ENCODE measurements at regions not wholly inside any gene's neighbourhood (a gene's known extent, or its start where the extent isn't known, plus 50 kb on each side); places are given as distances from the start of the nearest gene placed in this dataset.

DNA sequence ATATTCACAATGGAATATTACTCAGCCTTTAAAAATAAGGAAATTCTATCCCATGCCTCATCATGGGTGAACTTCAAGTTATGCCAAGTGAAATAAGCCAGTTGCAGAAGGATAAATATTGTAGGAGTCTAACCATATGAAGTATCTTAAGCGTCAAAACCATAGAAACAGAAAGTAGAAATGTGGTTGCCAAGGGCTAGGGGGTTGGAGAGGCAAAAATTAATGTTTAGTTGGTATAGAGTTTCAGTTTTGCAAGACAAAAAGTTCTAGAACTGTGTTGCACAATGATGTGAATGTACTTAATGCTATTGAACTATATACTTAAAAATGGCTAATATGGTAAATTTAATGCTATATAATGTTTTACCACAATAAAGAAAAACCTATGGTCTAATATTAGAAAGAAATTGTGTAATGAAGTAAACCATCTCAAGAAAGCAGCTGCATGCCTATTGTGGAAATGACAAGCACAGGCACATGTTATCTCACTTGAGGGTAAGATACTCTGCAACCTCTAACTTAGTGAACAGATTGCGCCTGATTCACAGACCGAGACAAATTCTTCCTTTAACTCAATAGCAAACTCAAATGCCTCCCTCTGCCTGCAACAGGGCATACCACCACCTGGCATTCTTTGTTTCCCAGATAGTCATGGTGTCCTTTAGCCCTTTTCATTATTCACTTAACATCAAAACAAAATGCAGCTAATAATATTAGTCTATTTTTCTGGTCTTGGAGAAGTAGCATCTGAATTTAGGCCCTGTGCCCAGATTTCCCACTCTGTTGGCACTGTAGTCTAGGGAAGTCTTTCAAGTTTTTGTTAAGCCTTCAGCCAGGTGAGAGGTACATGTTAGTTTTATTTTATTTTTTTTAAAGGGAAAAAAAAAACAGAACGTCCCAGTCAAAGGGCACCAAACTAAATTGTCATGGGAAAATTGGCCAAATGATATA lies 80.2 kb upstream of the ACP3 start:
- DNase-seq (ENCODE audit: low spot score): no peak

DNA sequence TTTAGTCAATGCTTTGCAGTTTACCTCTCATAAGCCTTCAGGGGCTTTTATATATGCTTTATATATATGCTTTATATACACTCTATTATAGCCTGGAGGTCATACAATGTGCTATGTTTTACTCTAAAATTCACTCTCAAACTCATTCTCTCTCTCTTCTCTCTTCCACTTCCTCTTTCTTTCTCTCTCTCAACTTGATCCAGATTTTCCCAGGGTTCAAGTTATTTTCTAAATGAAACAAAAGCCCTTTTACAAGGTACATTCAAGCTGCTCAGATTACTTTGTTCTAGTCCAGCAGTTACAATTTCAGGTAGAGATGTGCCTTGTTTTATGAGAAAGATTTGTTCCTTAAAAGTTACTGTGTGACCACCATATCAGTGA lies 79.6 kb upstream of the ACP3 start:
- DNase-seq (ENCODE audit: low spot score): no peak

DNA sequence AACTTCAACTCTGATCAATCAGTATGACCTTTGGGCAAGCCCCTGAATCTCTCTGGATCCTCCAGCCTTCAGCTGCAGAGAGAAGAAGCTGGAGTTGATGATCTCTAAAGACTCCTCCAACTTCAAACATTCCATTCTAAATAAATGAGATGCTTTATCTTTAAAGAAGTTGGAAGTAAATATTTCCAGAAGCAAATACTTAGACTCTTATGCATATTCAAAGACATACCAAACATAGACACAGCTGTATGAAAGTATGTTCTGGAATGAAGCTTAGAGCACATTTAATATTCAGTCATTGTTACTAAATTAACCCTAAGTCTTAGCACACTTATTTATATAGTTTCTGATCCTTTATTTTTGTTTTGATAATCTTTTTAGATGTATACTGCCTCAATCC lies 77.6 kb upstream of the ACP3 start:
- DNase-seq (ENCODE audit: low spot score): no peak

DNA sequence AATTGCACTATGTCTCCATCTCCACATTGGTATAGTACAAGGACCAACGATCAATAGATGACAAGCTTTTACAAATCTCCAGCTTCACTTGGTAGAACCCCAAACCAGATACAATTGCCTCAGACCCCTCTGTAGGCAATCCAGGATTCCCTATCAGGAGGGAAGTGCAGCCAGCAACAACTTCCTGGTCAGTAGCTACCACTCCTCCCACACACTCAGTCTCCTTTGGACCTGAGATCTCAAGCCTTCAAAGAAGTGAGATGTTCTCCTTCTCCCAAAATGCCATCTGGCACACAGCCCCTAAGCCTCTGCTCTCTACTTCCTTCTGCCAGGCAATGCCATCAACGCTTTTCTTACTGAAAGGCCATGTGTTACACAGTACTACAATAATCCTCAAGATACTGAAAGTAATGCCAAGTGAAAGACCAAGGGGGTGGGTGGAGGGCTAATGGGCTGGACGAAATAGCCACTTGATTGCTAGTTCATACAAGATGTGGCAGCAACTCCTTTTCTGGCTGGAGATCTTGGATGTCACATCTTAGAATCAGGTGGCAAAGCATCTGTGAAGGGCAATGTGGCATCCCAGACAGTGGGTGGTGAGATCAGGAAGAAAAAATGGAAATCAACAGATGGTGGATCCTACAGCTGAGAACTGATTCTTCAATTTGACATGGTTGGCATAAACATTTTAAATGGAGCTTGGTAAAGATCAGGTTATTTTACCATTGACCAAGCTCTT lies 75.3 kb upstream of the ACP3 start:
- no peak for DNase-seq (ENCODE audit: low spot score)

DNA sequence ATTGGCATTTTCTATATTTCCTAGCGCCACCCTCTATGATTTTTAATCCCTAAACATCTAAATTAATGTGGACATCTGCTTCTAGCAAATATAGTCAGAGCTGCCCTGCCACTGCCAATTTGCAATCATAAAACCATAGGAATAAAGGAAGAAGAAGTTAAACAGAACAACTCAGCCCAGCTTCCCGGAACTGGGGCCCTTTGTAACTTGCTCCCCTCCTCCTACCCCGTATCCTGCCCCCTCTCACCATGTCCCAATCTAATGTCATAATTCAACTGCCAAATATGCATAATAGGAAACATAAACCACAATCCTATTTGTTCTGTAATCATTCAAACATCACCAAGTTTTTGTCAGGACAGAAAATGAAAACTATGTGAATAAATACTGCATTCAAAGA lies 74.4 kb upstream of the ACP3 start:
- no peak for DNase-seq (ENCODE audit: low spot score)

DNA sequence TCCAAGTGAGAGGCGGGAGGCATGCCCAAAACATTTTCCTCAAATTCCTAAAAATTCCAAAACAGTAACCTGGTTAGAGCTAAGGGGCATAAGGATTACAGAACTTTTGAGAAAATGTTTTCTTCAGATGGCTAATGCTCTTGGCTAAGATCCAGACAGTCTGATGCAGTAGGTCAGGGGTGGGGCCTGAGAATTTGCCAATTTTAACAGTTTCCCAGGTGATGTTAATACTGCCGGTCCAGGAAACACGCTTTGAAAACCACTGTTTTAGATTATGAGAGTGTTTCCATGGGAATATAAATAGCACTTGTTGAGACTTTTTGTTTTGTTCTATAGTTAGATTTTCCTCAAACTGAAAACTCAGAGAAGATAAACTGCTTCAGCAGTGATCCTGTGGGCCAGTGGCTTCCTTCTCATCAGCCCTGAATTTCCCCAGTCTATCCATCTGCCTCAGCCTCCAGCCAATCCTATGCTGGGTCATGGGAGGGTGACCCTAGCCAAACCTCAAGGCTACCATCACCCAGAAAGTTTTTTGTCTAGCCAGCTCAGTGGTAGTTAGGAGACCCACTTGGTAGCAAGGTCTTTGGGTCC lies 71.6 kb upstream of the ACP3 start:
- DNase-seq (ENCODE audit: low spot score): no peak

DNA sequence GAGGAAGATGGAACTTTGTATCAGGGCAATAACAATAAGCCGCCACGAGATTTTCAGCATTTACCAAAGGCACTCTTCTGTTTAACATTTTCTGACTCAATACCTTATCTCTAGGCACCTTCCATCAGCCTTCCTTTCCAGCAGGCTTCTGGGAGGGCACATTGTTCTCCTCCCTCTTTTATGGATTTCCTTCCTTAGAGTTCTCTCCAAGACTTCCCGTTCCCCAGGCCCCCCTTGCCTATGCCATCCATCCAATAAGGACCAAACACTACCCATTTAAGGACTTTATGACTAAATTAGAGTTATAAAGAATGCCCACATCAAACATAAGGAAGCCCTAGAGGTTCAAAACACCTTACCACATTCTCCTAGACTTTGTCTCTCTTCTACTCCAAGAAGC lies 71.0 kb upstream of the ACP3 start:
- DNase-seq (ENCODE audit: low spot score): no peak

DNA sequence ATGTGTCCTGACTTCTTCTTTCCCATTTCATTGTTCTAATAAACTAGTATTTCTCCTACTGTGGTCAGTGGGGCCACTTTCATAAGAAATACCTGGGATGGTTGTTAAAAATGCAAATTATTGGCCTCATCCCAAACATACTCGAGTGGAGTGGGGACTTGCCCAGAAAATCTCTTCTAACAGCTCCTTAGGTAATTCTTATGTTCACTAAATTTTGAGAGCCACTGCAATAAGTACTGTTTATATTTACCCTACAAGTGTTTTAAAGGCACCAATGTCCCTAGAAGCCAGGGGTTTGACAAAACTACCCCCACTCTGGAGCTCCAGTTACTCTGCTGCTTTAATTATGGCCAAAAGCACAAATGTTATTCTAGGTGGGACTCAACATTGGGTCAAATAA lies 70.0 kb upstream of the ACP3 start:
- DNase-seq (ENCODE audit: low spot score): no peak

DNA sequence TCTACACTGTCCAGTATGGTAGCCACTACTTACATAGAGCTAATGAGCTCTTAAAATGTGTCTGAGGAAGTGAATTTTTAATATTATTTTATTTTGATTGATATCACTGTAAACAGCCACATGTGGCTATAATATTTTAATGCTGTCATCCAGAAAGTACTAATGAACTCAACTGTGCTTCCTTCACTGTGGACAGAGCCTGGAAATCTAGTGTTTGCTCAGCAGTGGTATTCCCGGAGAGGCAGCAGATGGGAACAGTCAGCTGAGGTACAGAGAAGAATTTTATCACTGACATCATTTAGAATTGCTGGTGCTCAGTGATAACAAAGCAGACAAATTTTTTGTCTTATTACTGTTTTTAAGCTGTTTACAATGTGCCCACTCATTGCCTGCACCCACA lies 68.7 kb upstream of the ACP3 start:
- DNase-seq (ENCODE audit: low spot score): no peak

DNA sequence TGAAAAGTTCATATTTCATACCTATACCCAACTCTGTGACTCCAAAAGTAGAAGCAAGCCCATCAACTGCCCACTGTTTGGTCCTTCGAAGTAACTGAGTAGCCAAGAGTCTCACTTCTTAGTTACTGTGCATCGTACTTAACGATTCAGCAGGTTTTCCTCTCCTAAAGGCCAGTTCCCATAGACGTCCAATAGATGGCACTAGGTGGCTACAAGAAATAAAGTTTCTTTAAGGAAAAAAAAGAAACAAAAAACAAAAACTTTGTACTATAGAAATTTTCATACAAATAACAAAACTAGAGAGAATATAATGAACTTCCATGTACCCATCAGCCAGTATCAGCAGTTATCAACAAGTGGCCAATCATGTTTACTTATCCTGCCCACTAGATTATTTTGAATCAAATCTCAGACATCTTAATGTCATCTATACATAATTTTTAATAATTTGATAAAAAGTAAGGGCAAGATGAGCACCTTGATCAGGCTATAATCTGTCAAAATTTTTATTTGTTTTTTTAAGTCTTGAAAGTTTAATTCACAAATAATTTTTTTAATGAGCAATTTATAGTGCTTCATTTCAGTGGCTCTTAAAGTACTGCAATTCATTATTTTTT lies 63.8 kb upstream of the ACP3 start:
- peak; percentile 76 for DNase-seq (ENCODE audit: low spot score)

DNA sequence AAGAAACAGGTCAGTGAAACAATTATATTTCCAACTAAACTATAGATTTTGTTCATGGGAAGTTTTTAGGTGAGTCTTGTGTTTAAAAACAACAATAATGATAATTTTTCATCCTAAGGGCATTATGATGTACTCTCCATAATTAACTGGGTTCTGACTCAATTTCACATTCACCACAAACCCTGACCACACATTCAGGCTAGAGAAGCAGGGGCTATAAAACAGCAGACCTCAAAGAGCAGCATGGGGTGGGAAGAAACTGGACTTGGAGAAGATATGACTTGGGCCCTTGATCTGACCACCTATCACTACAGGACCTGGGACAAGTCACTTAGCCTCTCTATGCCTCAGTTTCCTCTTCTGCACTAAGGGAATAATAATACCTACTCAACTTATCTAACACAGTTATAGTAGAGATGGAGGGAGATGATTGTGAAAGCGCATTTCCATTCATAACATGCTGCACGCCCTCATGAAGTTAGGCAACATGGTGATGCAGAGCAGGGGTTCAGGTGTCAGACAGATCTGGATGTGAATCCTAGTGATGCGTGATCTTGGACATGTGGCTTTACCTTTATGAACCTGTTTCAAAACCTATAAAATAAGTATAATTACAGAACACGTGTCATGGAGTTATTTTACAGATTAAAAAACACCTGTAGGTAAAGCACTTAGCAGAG lies 63.0 kb upstream of the ACP3 start:
- DNase-seq (ENCODE audit: low spot score): no peak

DNA sequence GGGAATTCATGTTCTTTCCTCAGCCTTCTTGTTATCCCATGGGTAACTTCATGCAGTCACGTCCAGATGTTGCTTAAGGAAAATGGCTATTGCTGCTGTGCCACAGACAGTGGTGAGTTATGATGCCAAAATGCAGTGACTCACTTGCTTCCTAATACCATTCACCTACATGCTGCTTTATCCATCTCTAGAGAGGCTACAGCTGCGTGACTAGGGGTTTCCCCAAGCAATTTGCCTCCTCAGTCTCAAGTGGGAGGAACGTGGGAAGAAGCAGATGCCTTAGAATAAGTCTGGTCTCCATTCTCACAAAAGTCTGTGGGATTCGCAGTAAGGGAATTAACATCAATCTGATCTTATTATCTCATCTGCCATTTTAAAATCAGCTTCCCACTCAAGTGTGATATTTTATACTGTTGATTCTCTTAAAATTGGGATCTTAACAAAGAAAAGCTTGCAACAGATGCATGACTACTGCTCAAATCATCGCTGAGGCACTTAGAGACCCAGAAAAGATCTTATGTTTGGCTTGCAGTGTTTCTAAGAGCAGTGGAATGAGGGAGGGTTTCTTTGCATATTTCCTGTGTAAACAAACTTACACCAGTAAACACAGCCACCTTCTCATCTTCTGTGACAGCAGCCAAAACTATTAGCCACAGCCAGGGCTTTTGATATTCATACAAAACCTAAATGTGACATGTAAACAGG lies 62.0 kb upstream of the ACP3 start:
- peak; percentile 35 for DNase-seq (ENCODE audit: low spot score)

DNA sequence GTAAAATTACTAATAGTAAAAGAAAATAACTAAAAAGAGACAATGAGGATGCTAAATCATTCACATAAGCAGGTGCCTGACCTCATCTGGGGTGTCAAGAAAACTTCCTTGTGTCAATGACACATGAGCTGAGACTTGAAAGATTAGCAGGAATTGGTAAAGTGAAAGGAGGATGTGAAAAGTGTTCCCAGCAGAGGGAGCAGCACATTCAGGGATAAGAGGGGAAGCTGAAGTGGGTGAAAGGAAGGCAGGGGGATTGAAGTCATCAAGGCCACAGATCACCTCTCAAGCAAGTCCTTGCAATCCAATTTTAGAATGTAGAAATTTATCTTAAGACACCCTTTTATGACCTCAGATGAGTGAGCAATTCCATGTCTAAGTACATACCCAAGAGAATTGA lies 60.2 kb upstream of the ACP3 start:
- peak; percentile 22 for DNase-seq (ENCODE audit: low spot score)

DNA sequence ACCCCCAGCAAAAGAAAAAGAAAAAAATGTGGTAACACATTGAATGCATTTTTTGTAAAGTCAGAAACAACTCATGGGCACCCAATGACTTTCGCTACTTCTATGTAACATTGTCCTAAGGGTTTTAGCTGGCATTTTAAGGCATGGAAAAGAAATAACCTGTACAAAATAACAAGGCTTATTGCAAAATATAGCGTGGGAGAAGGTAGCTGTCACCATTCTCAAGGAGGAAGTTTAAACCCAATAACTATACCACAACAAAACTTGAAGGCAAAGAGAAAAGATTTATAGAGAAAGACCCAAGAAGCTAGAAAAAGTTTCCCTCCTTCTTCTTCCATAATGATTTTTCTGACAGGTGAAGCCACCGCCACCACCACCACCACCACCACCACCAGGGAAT lies 55.7 kb upstream of the ACP3 start:
- no peak for DNase-seq (ENCODE audit: low spot score)

DNA sequence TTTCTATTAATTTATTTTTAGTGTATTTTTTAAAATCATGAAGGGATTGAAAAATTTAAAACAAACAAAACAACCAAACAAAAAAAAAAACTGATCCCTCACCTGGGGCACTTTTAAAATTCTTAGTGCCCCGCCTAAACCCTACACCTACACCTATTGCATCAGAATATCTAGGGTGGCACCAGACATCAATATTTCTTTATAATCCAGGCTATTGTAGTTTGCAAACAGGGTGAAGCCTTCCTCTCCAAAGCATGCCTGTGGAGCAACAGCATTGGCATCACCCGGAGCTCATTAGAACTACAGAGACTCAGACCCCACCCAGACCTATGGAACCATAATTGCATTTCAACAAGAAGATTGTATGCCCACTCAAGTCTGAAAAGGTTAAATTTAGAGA lies 54.9 kb upstream of the ACP3 start:
- no peak for DNase-seq (ENCODE audit: low spot score)

DNA sequence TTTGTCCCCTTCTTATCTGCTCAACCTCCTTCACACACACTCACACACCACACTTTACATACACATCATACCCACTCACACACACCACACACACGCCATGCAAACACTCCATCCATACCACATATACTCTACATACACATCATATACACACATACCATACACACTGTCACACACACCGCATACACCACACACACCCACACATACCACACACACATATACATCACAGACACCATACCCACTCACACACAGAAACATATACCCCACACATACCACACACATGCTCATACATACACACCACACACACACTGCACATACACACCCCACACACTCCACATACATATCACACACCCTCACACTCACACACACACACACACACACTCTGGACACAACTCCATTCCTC lies 54.3 kb upstream of the ACP3 start:
- DNase-seq (ENCODE audit: low spot score): no peak

DNA sequence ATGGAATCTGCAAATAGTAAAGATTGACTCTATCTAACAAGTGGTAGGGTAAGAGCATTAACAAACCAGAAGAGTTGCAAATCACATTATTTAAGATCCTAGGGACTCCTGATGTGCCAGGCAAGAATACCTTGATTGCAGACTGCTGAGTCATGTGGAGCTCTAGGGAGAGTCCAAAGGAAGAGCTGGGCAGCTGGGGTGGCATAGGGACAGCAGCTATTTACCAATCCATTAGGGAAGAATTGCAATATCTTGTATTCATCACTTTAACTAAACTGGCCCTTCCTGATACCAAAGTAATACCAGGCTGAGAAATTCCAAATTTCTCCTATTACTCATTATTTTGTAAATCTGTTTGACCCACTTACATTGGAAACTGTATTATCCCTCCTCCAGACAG lies 52.2 kb upstream of the ACP3 start:
- DNase-seq (ENCODE audit: low spot score): no peak

DNA sequence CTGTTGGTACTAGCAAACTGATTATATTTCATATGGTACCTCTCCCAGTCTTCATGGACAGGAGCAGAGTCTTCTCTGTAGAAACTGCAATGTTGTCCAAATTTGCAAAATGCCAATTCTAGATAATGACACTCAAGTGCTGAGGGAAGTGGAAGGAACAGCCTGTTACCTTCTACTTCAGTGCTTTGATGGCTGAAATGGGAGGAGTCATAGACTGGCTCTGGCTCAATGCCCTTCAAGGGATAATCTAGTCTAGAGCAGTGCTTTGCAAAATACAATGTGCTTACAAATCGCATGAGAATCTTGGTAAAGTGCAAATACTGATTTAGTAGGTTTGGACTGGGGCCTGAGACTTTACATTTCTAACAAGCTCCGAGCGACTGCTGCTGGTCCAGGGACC lies 51.7 kb upstream of the ACP3 start:
- DNase-seq (ENCODE audit: low spot score): no peak

DNA sequence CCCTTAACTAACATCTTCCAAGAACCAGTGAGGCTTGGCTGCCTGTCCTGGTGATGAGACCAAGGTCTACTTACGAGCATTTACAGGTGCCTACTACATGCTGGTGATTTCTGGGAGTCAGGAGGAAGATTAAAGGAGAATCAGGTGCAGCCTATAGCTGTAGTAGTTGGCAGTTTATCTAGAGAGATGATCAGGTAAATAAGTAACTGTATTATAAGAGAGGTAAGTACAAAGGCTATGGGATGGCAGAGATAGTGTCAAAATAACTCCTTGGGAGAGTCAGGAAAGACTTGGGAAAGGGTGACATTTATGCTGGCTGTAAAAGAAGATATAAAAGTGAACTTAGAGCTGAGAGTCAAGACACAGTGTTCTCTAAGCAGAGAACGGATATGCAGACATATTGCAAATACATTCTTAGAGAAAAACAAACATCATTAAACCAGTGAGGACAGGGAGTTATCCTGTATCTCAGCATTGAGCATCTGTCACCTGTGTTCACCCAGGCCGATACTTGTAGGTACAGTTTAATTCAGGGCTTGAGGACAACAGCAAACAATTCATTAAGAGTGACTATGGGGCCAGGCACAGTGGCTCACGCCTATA lies 49.7 kb upstream of the ACP3 start:
- DNase-seq (ENCODE audit: low spot score): no peak

All from RKO (cell line).